Renal pelvis (tissue), 1 donor: ENCODE measurements at regions not wholly inside any gene's neighbourhood (a gene's known extent, or its start where the extent isn't known, plus 50 kb on each side); places are given as distances from the start of the nearest gene placed in this dataset.
A peak's percentile ranks its signal among the peaks of the same experiment; 100 is the strongest.

Experiments
- DNase-seq: peaks from one replicate; pipeline ENCODE4 v3.0.0-alpha.2; 2013

GRCh38 chr10:128662520-128662919 lies 536.3 kb upstream of the MKI67 start:
- no peak for DNase-seq

- no peak for DNase-seq
These were observed 538.5 kb upstream of the MKI67 start for GRCh38 chr10:128664729-128665128.

GRCh38 chr10:128675405-128675804 lies 549.2 kb upstream of the MKI67 start:
- no peak for DNase-seq

DNA sequence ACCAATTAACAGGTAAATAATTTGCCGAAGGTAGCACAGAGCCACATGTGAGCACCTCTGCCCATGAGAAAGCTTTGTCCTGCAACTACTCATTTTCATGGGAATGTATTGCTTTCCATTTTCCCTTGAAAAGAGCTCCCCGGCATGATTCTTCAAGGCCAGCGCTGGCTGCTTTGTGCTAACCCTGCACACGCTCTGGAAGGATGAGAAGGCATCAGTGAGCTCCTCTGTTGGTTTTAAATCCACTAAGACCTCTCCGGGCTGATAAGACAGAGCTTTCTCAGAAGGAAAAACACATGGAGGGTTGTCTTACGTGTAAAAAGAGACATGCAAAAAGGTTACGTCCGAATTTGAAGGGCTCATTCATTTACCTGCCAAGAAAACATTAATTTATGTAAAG lies 553.9 kb upstream of the MKI67 start:
- DNase-seq: no peak

DNA sequence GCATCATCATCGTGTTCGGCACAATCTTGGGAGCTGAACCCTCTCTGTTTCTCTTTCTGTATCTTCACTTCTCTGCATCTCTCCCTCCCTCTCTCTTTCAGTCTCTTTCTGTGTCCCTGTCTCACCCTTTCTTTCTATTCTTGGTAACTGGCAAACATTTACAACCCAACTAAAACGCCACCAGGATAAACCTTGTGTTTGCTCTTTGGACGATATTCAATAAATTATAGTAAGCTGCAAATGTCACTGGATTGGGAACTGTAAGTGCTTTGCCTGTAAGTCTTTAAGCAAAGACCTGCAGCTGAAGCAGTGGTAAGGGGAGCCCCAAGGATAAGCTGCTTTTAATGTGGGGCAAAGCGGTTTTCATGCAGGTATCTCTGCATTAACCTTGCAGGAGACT lies 558.0 kb upstream of the MKI67 start:
- DNase-seq: no peak

- peak; percentile 14 for DNase-seq
These were observed 560.5 kb upstream of the MKI67 start for GRCh38 chr10:128686630-128687278.

DNA sequence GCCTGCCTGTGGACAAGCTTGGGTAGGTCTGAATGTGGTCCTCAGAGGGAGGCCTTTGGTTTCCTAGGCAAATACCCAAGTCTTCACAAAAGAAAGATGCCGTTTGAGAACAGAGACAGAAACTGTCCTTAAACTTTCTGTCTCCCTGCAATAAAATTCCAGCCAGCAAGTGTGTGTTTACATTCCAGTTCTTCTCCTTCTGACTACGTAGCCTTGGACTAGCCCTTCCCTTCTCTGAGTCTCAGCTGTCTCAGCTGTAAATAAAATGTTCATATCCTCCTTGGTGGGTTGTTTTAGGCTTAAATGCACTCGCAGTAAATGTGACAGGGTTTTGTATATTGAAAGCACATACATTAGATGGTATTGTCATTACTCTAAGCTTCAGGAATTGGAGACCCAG lies 561.2 kb upstream of the MKI67 start:
- peak; percentile 15 for DNase-seq

- DNase-seq: peak; percentile 35
These were observed 561.8 kb upstream of the MKI67 start for GRCh38 chr10:128687927-128688549.

DNA sequence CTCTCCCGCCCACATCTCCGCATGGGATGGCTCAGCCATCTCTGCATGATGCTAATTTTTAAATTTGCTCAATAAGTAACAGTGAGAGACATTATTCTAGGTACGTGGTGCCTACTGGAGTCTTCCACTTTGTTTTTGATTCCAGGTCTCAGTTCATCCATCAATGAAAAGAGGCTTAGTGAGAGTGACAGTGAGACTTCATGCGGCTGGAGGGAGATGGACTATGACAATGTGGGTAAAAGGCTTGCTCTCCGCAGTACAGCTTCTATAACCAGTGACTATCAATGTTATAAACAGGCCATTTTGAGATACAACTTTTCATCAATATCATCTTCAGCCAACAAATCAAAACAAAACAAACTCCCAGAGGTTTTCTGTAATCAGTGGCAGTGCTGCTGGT lies 563.4 kb upstream of the MKI67 start:
- no peak for DNase-seq

- DNase-seq: no peak
These were observed 567.4 kb upstream of the MKI67 start for GRCh38 chr10:128693493-128694131.

GRCh38 chr10:128694168-128694850 lies 568.1 kb upstream of the MKI67 start:
- DNase-seq: no peak

DNA sequence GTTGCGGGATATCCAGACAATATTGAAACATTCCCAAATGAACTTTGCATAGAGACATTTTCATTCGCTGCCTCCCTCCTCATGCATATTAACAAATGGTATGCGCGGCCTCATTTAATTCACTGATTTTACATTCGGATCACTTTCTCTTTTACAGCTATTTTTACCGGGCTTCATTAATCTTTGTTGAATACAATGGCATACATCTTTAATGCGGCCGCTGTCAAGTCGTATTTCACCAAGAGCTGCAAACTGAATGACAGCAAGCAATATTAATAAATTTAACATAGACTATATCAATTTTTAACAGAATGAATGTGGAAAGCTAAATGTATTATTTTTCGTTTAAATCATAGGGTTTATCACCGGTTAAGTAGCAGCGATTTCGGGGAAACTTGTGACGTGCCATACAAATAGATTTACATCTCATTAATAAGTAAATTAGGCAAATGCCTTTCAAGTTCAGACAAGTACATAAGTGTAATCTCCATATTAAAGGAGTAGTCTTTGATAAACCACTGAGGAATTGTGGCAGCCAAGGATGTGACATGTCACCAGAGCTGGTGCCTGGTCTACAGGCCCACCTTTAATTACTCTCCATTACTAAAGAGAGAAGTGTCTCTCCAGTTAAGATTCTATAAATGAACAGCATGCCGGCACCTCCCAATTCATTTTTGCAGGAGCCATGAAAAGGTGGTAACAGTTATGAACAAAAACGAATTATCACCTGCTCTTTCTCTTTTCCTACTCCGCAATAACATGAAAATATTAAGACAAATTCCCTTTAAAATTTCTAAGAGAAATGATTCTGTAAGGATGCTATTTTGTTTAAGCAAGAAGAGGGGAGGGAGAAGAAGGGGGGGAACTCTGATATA lies 568.9 kb upstream of the MKI67 start:
- DNase-seq: no peak

GRCh38 chr10:128695931-128696330 lies 569.7 kb upstream of the MKI67 start:
- no peak for DNase-seq

- no peak for DNase-seq
These were observed 571.2 kb upstream of the MKI67 start for GRCh38 chr10:128697437-128697836.

DNA sequence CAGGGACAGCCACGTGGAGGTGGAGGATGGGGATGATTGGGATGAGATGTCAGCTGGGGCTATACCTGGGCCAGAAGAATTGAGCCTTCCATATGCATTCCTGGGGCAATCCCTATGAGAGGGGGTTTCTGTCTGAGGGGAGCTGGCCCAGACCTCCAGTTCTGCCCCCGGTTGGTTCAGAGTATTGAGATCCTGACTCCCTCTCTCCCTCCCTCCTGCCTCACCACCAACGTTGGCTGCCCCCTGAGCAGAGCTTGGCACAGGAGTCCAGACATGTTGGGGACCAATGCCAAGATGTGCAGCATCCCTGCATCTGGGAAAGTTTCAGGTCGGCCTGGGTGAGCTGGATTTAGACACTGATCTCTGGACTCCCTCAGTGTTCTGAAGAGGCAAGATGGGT lies 575.2 kb upstream of the MKI67 start:
- no peak for DNase-seq

GRCh38 chr10:128701837-128702236 lies 575.6 kb upstream of the MKI67 start:
- no peak for DNase-seq

DNA sequence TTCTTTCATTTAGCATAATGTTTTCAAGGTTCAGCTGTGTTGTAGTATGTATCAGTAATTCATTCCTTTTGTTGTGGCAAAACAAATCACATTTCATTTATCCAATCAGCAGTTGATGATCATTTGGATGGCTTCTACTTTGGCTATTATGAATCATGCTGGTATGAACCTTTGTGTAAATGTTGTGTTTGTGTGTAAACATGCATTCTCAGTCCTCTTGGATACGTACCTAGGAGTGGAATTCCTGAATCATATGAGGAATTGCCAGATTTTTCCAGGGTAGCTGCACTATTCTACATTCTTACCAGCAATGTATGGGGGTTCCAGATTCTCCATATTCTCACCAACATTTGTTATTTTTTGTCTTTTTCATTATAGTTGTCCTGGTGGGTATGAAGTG lies 578.5 kb upstream of the MKI67 start:
- DNase-seq: no peak

GRCh38 chr10:128708182-128708581 lies 582.0 kb upstream of the MKI67 start:
- DNase-seq: no peak

- DNase-seq: no peak
These were observed 583.5 kb upstream of the MKI67 start for GRCh38 chr10:128709686-128710085.

DNA sequence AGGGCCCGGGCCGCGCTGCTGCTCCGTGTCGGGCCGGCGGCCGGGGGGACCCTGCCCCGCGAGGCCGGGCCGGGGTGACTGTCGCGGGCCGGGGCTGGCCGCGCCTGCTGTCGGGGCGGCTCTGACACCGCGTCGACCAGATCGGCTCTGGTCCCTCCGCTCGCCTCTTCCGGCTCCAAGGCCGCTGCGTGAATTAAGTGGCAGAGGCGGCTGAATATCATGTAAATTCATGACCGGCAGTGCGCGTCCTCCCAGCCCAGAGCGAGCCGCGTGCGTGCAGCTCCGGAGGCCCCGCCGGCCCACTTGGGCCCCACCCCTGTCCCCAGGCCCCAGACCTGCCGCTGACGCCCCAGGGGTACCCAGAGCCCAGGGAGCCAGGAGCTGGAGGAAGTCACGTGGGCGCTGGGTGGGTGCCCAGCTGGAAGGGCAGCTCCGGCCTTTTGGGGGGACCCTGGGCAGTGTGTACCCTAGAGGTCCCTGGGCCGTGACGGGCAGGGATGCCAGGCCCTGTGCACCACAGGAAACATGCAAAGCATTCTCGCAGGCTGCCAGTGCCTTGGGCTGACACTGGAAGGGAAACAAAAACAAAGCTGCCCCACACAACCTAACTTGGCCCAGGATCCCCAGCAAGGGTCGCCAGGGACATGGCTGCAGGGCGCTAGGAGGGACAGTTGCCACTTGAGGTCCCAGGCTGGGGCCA lies 584.0 kb upstream of the MKI67 start:
- peak; percentile 19 for DNase-seq

DNA sequence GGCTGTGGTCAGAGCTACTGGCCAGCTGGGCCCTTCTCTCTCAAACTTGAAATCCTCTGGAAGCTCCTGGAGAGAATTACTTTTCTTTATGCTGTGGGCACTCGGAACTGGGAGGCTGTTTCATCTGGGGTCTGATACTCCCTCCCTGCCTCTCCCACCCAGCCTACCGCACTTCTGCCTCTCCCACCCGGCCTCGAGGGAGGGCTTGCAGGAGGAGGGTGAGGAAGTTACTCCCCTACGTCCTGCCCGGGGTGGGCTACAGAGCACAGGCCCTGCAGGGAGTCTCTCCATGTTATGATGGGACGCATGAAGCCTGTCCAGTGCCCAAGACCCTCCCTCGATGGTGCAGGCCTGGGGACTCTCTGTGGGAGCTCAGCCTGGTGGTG lies 584.6 kb upstream of the MKI67 start:
- DNase-seq: no peak
